ENCODE measurements at regions not wholly inside any gene's neighbourhood (a gene's known extent, or its start where the extent isn't known, plus 50 kb on each side); places are given as distances from the start of the nearest gene placed in this dataset.
A peak's percentile ranks its signal among the peaks of the same experiment; 100 is the strongest.
"Not testable (repeated sequence)": the region's sequence is repeated elsewhere in the genome, so short reads cannot be mapped to it uniquely, and the experiment has no call there.

- Histone ChIP-seq H3K27me3 (ENCODE audit: insufficient read depth, low read depth) (no peaks in the 10 kb centered on the region), H3K36me3 (ENCODE audit: insufficient read depth) (no peaks in the 10 kb centered on the region), H2AFZ (ENCODE audit: low read depth) (no peak overlapping the region), H3K9ac (no peak overlapping the region), H3K4me2 (no peak overlapping the region), H4K20me1 (ENCODE audit: insufficient read depth) (no peaks in the 10 kb centered on the region), H3K4me3 (IDR thresholded peaks at IDR 0.05; ENCODE audit: insufficient read depth, low read depth, low read length) (no peak overlapping the region), H3K27ac (no peak overlapping the region), H3K4me1 (ENCODE audit: low read depth, poor library complexity, severe bottlenecking) (no peaks in the 10 kb centered on the region), H3K79me2 (ENCODE audit: insufficient read depth, low read depth) (no peaks in the 10 kb centered on the region)
- TF ChIP-seq CTCF (conservative IDR thresholded peaks at IDR 0.05; ENCODE audit: low read depth, low read length), result no peak
Observed at GRCh38 chr6:76914737-76915136, 548.6 kb downstream of the HTR1B start.

- H2AFZ ChIP-seq (ENCODE audit: low read depth); H3K27ac ChIP-seq; H3K4me1 ChIP-seq (ENCODE audit: low read depth, poor library complexity, severe bottlenecking); H3K4me2 ChIP-seq; H4K20me1 ChIP-seq (ENCODE audit: insufficient read depth); H3K79me2 ChIP-seq (ENCODE audit: insufficient read depth, low read depth); H3K27me3 ChIP-seq (ENCODE audit: insufficient read depth, low read depth); H3K36me3 ChIP-seq (ENCODE audit: insufficient read depth); H3K4me3 ChIP-seq (IDR thresholded peaks at IDR 0.05; ENCODE audit: insufficient read depth, low read depth, low read length): not testable (repeated sequence)
- peak overlapping the region; percentile 30; the same call in 1 of the 2 replicates for H3K9ac ChIP-seq
Observed at GRCh38 chr6:76905541-76905940, 557.8 kb downstream of the HTR1B start.

GRCh38 chr6:76892542-76892941 is 570.7 kb downstream of the HTR1B start:
- no peak overlapping the region for H3K4me2 ChIP-seq
- H3K79me2 ChIP-seq (ENCODE audit: insufficient read depth, low read depth), result no peaks in the 10 kb centered on the region
- H4K20me1 ChIP-seq (ENCODE audit: insufficient read depth), result no peaks in the 10 kb centered on the region
- H2AFZ ChIP-seq (ENCODE audit: low read depth), result no peak overlapping the region
- H3K4me1 ChIP-seq (ENCODE audit: low read depth, poor library complexity, severe bottlenecking), result no peaks in the 10 kb centered on the region
- H3K4me3 ChIP-seq (IDR thresholded peaks at IDR 0.05; ENCODE audit: insufficient read depth, low read depth, low read length), result no peak overlapping the region
- H3K27me3 ChIP-seq (ENCODE audit: insufficient read depth, low read depth), result no peaks in the 10 kb centered on the region
- no peak overlapping the region for H3K27ac ChIP-seq
- no peak for TF ChIP-seq CTCF (conservative IDR thresholded peaks at IDR 0.05; ENCODE audit: low read depth, low read length)
- H3K9ac ChIP-seq, result no peak overlapping the region
- no peaks in the 10 kb centered on the region for H3K36me3 ChIP-seq (ENCODE audit: insufficient read depth)

- H3K27ac ChIP-seq, result no peak overlapping the region
- H3K4me3 ChIP-seq (IDR thresholded peaks at IDR 0.05; ENCODE audit: insufficient read depth, low read depth, low read length), result no peak overlapping the region
- no peak overlapping the region for H3K4me2 ChIP-seq
- no peaks in the 10 kb centered on the region for H3K27me3 ChIP-seq (ENCODE audit: insufficient read depth, low read depth)
- no peaks in the 10 kb centered on the region for H3K36me3 ChIP-seq (ENCODE audit: insufficient read depth)
- H4K20me1 ChIP-seq (ENCODE audit: insufficient read depth), result no peaks in the 10 kb centered on the region
- no peak for TF ChIP-seq CTCF (conservative IDR thresholded peaks at IDR 0.05; ENCODE audit: low read depth, low read length)
- no peaks in the 10 kb centered on the region for H3K4me1 ChIP-seq (ENCODE audit: low read depth, poor library complexity, severe bottlenecking)
- H3K79me2 ChIP-seq (ENCODE audit: insufficient read depth, low read depth), result no peaks in the 10 kb centered on the region
- no peak overlapping the region for H2AFZ ChIP-seq (ENCODE audit: low read depth)
- no peak overlapping the region for H3K9ac ChIP-seq
Observed at GRCh38 chr6:76888351-76888750, 574.9 kb downstream of the HTR1B start.

GRCh38 chr6:76886900-76887299 is 576.4 kb downstream of the HTR1B start:
- H4K20me1 ChIP-seq (ENCODE audit: insufficient read depth), result no peaks in the 10 kb centered on the region
- H3K4me1 ChIP-seq (ENCODE audit: low read depth, poor library complexity, severe bottlenecking), result no peaks in the 10 kb centered on the region
- H2AFZ ChIP-seq (ENCODE audit: low read depth), result no peak overlapping the region
- no peaks in the 10 kb centered on the region for H3K36me3 ChIP-seq (ENCODE audit: insufficient read depth)
- H3K79me2 ChIP-seq (ENCODE audit: insufficient read depth, low read depth), result no peaks in the 10 kb centered on the region
- TF ChIP-seq CTCF (conservative IDR thresholded peaks at IDR 0.05; ENCODE audit: low read depth, low read length), result no peak
- no peak overlapping the region for H3K27ac ChIP-seq
- H3K4me3 ChIP-seq (IDR thresholded peaks at IDR 0.05; ENCODE audit: insufficient read depth, low read depth, low read length), result no peak overlapping the region
- H3K4me2 ChIP-seq, result no peak overlapping the region
- no peaks in the 10 kb centered on the region for H3K27me3 ChIP-seq (ENCODE audit: insufficient read depth, low read depth)
- H3K9ac ChIP-seq, result no peak overlapping the region
